Subcutaneous abdominal adipose tissue (tissue), 5 donors: ENCODE measurements at regions not wholly inside any gene's neighbourhood (a gene's known extent, or its start where the extent isn't known, plus 50 kb on each side); places are given as distances from the start of the nearest gene placed in this dataset.

Source experiments
- H3K27ac ChIP-seq: one replicate; pipeline ENCODE4 v1.7.0; 2013; ENCODE audit warnings: low read depth, mild to moderate bottlenecking, inconsistent platforms, low read length, moderate library complexity
- H3K27me3 ChIP-seq, 5 donors: one replicate each; pipeline ENCODE4 v1.7.0; 2013; ENCODE audit warnings: low read length in 5 of 5, inconsistent platforms in 1 of 5; ENCODE audit not compliant: control insufficient read depth in 5 of 5, insufficient read depth in 4 of 5
- H3K36me3 ChIP-seq, 5 donors: one replicate each; pipeline ENCODE4 v1.7.0; 2013; ENCODE audit warnings: low read length in 5 of 5; ENCODE audit not compliant: control insufficient read depth in 5 of 5, insufficient read depth in 5 of 5
- H3K4me1 ChIP-seq, 5 donors: one replicate each; pipeline ENCODE4 v1.7.0; 2013; ENCODE audit warnings: low read length in 5 of 5, mild to moderate bottlenecking in 3 of 5, moderate library complexity in 1 of 5; ENCODE audit not compliant: control insufficient read depth in 5 of 5, insufficient read depth in 5 of 5
- H3K4me3 ChIP-seq, 5 donors: one replicate each; pipeline ENCODE4 v1.7.0; 2013; ENCODE audit warnings: low read length in 5 of 5, low read depth in 1 of 5
- H3K9ac ChIP-seq, 5 donors: one replicate each; pipeline ENCODE4 v1.7.0; 2013; ENCODE audit warnings: low read length in 5 of 5, mild to moderate bottlenecking in 4 of 5, moderate library complexity in 3 of 5
- H3K9me3 ChIP-seq, 5 donors: one replicate each; pipeline ENCODE4 v1.7.0; 2013; ENCODE audit warnings: low read length in 5 of 5; ENCODE audit not compliant: control insufficient read depth in 5 of 5
- donor health status: healthy.
- donor health status: healthy.
- donor health status: healthy.
- donor health status: healthy.
- donor health status: healthy.

DNA sequence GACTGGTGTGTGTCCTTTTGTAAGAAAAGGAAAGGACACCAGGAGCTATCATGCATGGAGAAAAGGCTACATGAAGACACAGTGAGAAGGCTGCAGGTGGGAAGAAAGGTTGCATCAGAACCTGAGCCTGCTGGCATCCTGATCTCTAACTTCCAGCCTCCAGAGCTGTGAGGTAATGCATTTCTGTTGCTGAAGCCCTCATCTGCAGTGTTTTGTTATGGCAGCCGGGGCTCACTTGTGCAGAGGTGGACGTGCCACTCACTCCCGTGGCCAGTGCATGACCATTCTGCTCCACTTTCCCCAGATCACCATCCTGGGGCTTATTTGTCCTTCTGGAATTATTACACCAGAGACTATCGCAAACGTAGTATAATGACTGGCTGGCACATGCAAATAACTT is 155.3 kb downstream of the IRS2 start:
- Histone ChIP-seq H3K27ac (no peak overlapping the region), H3K9me3 (peaks cover 0 to 7% (median 0%) of the 10 kb centered on the region in 5 donors), H3K4me3 (no peak overlapping the region), H3K36me3 (no peaks in the 10 kb centered on the region), H3K9ac (no peak overlapping the region), H3K4me1 (no peaks in the 10 kb centered on the region), H3K27me3 (peaks cover 0 to 3% (median 0%) of the 10 kb centered on the region in 5 donors)

GRCh38 chr13:109630271-109630670 is 156.1 kb downstream of the IRS2 start:
- H3K36me3 ChIP-seq = no peaks in the 10 kb centered on the region
- H3K4me3 ChIP-seq = no peak overlapping the region
- H3K27ac ChIP-seq = no peak overlapping the region
- no peaks in the 10 kb centered on the region for H3K4me1 ChIP-seq
- peaks cover 0 to 6% (median 0%) of the 10 kb centered on the region in 5 donors for H3K9me3 ChIP-seq
- H3K9ac ChIP-seq = no peak overlapping the region
- no peaks in the 10 kb centered on the region for H3K27me3 ChIP-seq

- no peak overlapping the region for H3K9ac ChIP-seq
- no peaks in the 10 kb centered on the region for H3K27me3 ChIP-seq
- H3K36me3 ChIP-seq = no peaks in the 10 kb centered on the region
- H3K4me3 ChIP-seq = no peak overlapping the region
- peaks cover 0 to 2% (median 0%) of the 10 kb centered on the region in 5 donors for H3K9me3 ChIP-seq
- H3K4me1 ChIP-seq = no peaks in the 10 kb centered on the region
- no peak overlapping the region for H3K27ac ChIP-seq
Observed at GRCh38 chr13:109629737-109630136, 156.6 kb downstream of the IRS2 start.

GRCh38 chr13:109628251-109628699 is 158.1 kb downstream of the IRS2 start:
- Histone ChIP-seq H3K27ac (no peak overlapping the region), H3K9me3 (no peaks in the 10 kb centered on the region), H3K36me3 (no peaks in the 10 kb centered on the region), H3K27me3 (no peaks in the 10 kb centered on the region), H3K9ac (no peak overlapping the region), H3K4me1 (no peaks in the 10 kb centered on the region), H3K4me3 (no peak overlapping the region)

DNA sequence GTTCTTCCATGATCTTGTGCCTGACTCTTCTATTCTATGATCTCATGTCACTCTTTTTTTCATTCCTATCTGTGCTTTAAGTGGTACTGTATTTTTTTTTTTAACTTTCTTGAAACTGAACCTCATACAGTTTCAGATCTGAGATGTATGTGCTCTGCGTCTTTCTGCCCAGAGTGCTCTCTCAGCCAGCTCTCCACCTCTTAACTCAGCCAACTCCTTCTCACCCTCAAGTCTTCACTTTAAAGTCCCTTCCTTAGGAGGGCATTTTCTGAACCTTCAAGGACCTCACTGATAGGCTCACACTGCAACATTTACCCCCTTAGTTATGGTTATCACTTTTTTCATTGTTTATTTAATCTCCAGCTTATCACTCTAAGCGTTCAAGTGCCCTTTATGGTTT is 158.7 kb downstream of the IRS2 start:
- no peak overlapping the region for H3K9ac ChIP-seq
- H3K27ac ChIP-seq = no peak overlapping the region
- no peaks in the 10 kb centered on the region for H3K27me3 ChIP-seq

GRCh38 chr13:109626386-109627171 is 159.8 kb downstream of the IRS2 start:
- Histone ChIP-seq H3K4me1 (no peaks in the 10 kb centered on the region), H3K9ac (no peak overlapping the region), H3K27ac (no peak overlapping the region), H3K27me3 (no peaks in the 10 kb centered on the region), H3K4me3 (no peak overlapping the region), H3K36me3 (no peaks in the 10 kb centered on the region), H3K9me3 (no peaks in the 10 kb centered on the region)

More for the DNA sequence above, 158.7 kb downstream of the IRS2 start:
- Histone ChIP-seq H3K4me1 (no peaks in the 10 kb centered on the region), H3K4me3 (no peak overlapping the region), H3K9me3 (no peaks in the 10 kb centered on the region), H3K36me3 (no peaks in the 10 kb centered on the region)

GRCh38 chr13:109625156-109625555 is 161.2 kb downstream of the IRS2 start:
- Histone ChIP-seq H3K36me3 (no peaks in the 10 kb centered on the region), H3K27me3 (no peaks in the 10 kb centered on the region), H3K4me3 (no peak overlapping the region), H3K9ac (no peak overlapping the region), H3K4me1 (no peaks in the 10 kb centered on the region), H3K9me3 (no peaks in the 10 kb centered on the region), H3K27ac (no peak overlapping the region)

GRCh38 chr13:109622006-109622405 is 164.4 kb downstream of the IRS2 start:
- Histone ChIP-seq H3K9me3 (no peaks in the 10 kb centered on the region), H3K27me3 (no peaks in the 10 kb centered on the region), H3K9ac (no peak overlapping the region), H3K36me3 (no peaks in the 10 kb centered on the region), H3K4me1 (peaks cover 0 to 5% (median 0%) of the 10 kb centered on the region in 5 donors), H3K4me3 (no peak overlapping the region), H3K27ac (no peak overlapping the region)

DNA sequence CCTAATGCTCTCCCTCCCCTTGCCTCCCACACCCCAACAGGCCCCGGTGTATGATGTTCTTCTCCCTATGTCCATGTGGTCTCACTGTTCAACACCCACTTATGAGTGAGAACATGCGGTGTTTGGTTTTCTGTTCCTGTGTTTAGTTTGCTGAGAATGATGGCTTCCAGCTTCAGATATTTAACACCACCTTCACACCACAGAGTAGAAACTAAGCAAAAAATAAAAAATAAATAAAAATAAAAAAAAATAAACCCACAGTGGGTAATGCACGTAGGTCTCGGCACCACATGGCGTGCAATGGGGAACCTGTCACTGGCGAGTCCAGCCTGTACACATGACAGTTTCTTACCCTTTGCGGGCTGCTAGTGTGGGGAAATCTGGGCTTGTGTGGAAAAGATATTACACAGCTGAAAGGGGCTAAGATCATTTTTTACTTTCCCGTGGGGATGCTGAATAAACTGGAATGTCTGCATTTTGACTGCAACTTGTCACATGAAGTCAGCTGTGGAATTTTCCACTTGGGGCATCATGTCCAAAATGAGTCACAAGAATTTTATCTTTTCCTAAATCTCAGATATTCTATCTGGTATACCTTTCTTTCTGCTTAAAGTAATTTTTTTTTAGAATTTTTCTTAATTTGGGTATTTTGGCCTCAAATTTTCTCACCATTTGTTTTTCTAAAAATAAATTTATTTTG is 170.5 kb downstream of the IRS2 start:
- Histone ChIP-seq H3K9me3 (no peaks in the 10 kb centered on the region), H3K9ac (no peak overlapping the region), H3K27me3 (no peaks in the 10 kb centered on the region), H3K27ac (no peak overlapping the region), H3K4me1 (peaks cover 0 to 11% (median 3%) of the 10 kb centered on the region in 5 donors), H3K4me3 (no peak overlapping the region), H3K36me3 (no peaks in the 10 kb centered on the region)

DNA sequence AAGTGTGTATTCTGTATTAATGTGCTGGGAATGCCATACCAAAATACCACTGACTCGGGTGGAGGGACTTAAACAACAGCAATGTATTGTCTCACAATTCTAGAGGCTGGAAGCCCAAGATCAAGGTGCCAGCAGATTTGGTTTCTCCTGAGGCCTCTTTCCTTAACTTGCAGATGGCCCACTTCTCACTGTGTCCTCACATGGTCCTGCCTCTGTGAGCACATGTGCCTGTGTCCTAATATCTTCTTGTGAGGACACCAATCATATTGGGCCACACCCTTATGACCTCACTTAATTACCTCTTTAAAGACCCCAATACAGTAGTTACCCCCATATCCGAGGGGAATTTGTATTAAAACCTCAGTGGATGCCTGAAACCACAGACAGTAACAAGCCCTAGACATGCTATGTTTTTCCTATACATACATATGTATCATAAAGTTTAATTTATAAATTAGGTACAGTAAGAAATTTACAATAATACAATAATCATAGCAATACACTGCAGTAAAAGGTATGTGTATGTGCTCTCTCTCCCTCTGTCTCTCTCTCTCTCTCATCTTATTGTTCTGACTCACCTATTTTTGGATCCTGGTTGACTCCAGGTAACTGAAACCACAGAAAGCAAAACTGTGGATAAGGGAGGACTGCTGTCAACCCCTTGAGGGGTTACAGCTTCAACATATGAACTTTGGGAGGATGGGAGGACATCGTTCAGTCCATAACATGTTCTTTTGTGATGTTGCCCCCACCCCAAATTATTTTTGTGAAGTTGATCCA is 174.3 kb downstream of the IRS2 start:
- Histone ChIP-seq H3K9me3 (no peaks in the 10 kb centered on the region), H3K4me3 (no peak overlapping the region), H3K27ac (no peak overlapping the region), H3K27me3 (no peaks in the 10 kb centered on the region), H3K4me1 (peaks cover 0 to 7% (median 3%) of the 10 kb centered on the region in 5 donors), H3K9ac (no peak overlapping the region), H3K36me3 (no peaks in the 10 kb centered on the region)
